ENCODE measurements at regions not wholly inside any gene's neighbourhood (a gene's known extent, or its start where the extent isn't known, plus 50 kb on each side); places are given as distances from the start of the nearest gene placed in this dataset.
"Not testable (repeated sequence)": the region's sequence is repeated elsewhere in the genome, so short reads cannot be mapped to it uniquely, and the experiment has no call there.

GRCh38 chr7:53607961-53608360 is 572.5 kb downstream of the POM121L12 start:
- H3K4me1 ChIP-seq, result no peaks in the 10 kb centered on the region
- DNase-seq, result no peak
- H3K27me3 ChIP-seq (ENCODE audit: low read depth), result no peaks in the 10 kb centered on the region
- no peaks in the 10 kb centered on the region for H3K9me3 ChIP-seq
- intact Hi-C loops (cut with DNase I), result no loop called here
- H3K36me3 ChIP-seq, result no peaks in the 10 kb centered on the region
- no peak for TF ChIP-seq CTCF (IDR thresholded peaks at IDR 0.05)
- ATAC-seq, result no peak
- H3K4me3 ChIP-seq, result no peak overlapping the region
- no peak overlapping the region for H3K27ac ChIP-seq

GRCh38 chr7:53609185-53609584 is 573.8 kb downstream of the POM121L12 start:
- TF ChIP-seq CTCF (IDR thresholded peaks at IDR 0.05), result no peak
- Histone ChIP-seq H3K27ac (no peak overlapping the region), H3K27me3 (ENCODE audit: low read depth) (no peaks in the 10 kb centered on the region), H3K36me3 (no peaks in the 10 kb centered on the region), H3K4me3 (no peak overlapping the region), H3K4me1 (no peaks in the 10 kb centered on the region), H3K9me3 (no peaks in the 10 kb centered on the region)
- no peak for ATAC-seq
- DNase-seq, result no peak
- intact Hi-C loops (cut with DNase I), result no loop called here

- DNase-seq (no peak), ATAC-seq (no peak)
- TF ChIP-seq CTCF (IDR thresholded peaks at IDR 0.05), result no peak
- H3K4me1 ChIP-seq, result no peaks in the 10 kb centered on the region
- H3K27me3 ChIP-seq (ENCODE audit: low read depth), result no peaks in the 10 kb centered on the region
- no peak overlapping the region for H3K4me3 ChIP-seq
- no peaks in the 10 kb centered on the region for H3K9me3 ChIP-seq
- no peak overlapping the region for H3K27ac ChIP-seq
- no peaks in the 10 kb centered on the region for H3K36me3 ChIP-seq
- intact Hi-C loops (cut with DNase I), result no loop called here
Observed at GRCh38 chr7:53611043-53611442, 575.6 kb downstream of the POM121L12 start.

GRCh38 chr7:53624356-53624755 is 588.9 kb downstream of the POM121L12 start:
- ATAC-seq, result no peak

GRCh38 chr7:53628775-53629174 is 593.3 kb downstream of the POM121L12 start:
- DNase-seq (no peak), ATAC-seq (no peak)
- no peak overlapping the region for H3K27ac ChIP-seq
- H3K9me3 ChIP-seq, result no peaks in the 10 kb centered on the region
- no peak overlapping the region for H3K4me3 ChIP-seq
- no peaks in the 10 kb centered on the region for H3K4me1 ChIP-seq
- intact Hi-C loops (cut with DNase I), result no loop called here
- no peak for TF ChIP-seq CTCF (IDR thresholded peaks at IDR 0.05)
- no peaks in the 10 kb centered on the region for H3K27me3 ChIP-seq (ENCODE audit: low read depth)
- no peaks in the 10 kb centered on the region for H3K36me3 ChIP-seq

More at GRCh38 chr7:53624356-53624755, 588.9 kb downstream of the POM121L12 start:
- intact Hi-C loops (cut with DNase I), result no loop called here
- Histone ChIP-seq H3K4me1 (no peaks in the 10 kb centered on the region), H3K27me3 (ENCODE audit: low read depth) (no peaks in the 10 kb centered on the region), H3K27ac (no peak overlapping the region), H3K36me3 (no peaks in the 10 kb centered on the region), H3K9me3 (peaks cover 3% of the 10 kb centered on the region), H3K4me3 (no peak overlapping the region)
- no peak for TF ChIP-seq CTCF (IDR thresholded peaks at IDR 0.05)
- DNase-seq, result no peak

GRCh38 chr7:53635251-53635650 is 599.8 kb downstream of the POM121L12 start:
- H3K27ac ChIP-seq; DNase-seq; ATAC-seq; H3K9me3 ChIP-seq; intact Hi-C loops (cut with DNase I); H3K36me3 ChIP-seq; H3K4me3 ChIP-seq; H3K27me3 ChIP-seq (ENCODE audit: low read depth); H3K4me1 ChIP-seq: not testable (repeated sequence)
